HG03095 (cell line): ENCODE measurements at regions not wholly inside any gene's neighbourhood (a gene's known extent, or its start where the extent isn't known, plus 50 kb on each side); places are given as distances from the start of the nearest gene placed in this dataset.
"Not testable (repeated sequence)": the region's sequence is repeated elsewhere in the genome, so short reads cannot be mapped to it uniquely, and the experiment has no call there.

Experiments used
- ATAC-seq: cut with Tn5 transposase; IDR thresholded peaks from one replicate; pipeline ENCODE4 v1.9.1; 2021; ENCODE audit warnings: moderate library complexity; ENCODE audit not compliant: unreplicated experiment

GRCh38 chr2:52423111-52423510, 1344.5 kb upstream of the CHAC2 start:
- no peak for ATAC-seq

- no peak for ATAC-seq
Observed at GRCh38 chr2:52416340-52416739, 1351.3 kb upstream of the CHAC2 start.

GRCh38 chr2:52414561-52415295, 1352.9 kb upstream of the CHAC2 start:
- ATAC-seq = no peak

GRCh38 chr2:52409308-52410118, 1358.1 kb upstream of the CHAC2 start:
- ATAC-seq = not testable (repeated sequence)

- no peak for ATAC-seq
Observed at GRCh38 chr2:52405980-52406379, 1361.6 kb upstream of the CHAC2 start.

- ATAC-seq = no peak
Observed at GRCh38 chr2:52404866-52405265, 1362.7 kb upstream of the CHAC2 start.

- ATAC-seq = no peak
Observed at GRCh38 chr2:52404046-52404445, 1363.6 kb upstream of the CHAC2 start.

GRCh38 chr2:52402128-52402527, 1365.5 kb upstream of the CHAC2 start:
- no peak for ATAC-seq

GRCh38 chr2:52396836-52397235, 1364.9 kb upstream of the NRXN1 start:
- ATAC-seq = no peak

GRCh38 chr2:52395912-52396311, 1364.0 kb upstream of the NRXN1 start:
- no peak for ATAC-seq

- no peak for ATAC-seq
Observed at GRCh38 chr2:52391621-52392020, 1359.7 kb upstream of the NRXN1 start.

GRCh38 chr2:52390651-52391050, 1358.7 kb upstream of the NRXN1 start:
- ATAC-seq = no peak

GRCh38 chr2:52387937-52388590, 1356.1 kb upstream of the NRXN1 start:
- no peak for ATAC-seq

- no peak for ATAC-seq
Observed at GRCh38 chr2:52386433-52387030, 1354.6 kb upstream of the NRXN1 start.

- ATAC-seq = no peak
Observed at GRCh38 chr2:52383541-52383940, 1351.6 kb upstream of the NRXN1 start.

- ATAC-seq = no peak
Observed at GRCh38 chr2:52369178-52369577, 1337.2 kb upstream of the NRXN1 start.

GRCh38 chr2:52368141-52368540, 1336.2 kb upstream of the NRXN1 start:
- ATAC-seq = no peak

- ATAC-seq = no peak
Observed at GRCh38 chr2:52365946-52366345, 1334.0 kb upstream of the NRXN1 start.

GRCh38 chr2:52356556-52356955, 1324.6 kb upstream of the NRXN1 start:
- ATAC-seq = no peak

GRCh38 chr2:52347292-52347691, 1315.4 kb upstream of the NRXN1 start:
- no peak for ATAC-seq

- ATAC-seq = no peak
Observed at GRCh38 chr2:52345676-52346075, 1313.7 kb upstream of the NRXN1 start.
